Hepatocyte (in vitro differentiated cells): ENCODE measurements at regions not wholly inside any gene's neighbourhood (a gene's known extent, or its start where the extent isn't known, plus 50 kb on each side); places are given as distances from the start of the nearest gene placed in this dataset.

Source experiments
- DNase-seq: peaks from one replicate; pipeline ENCODE4 v3.0.0-alpha.2; 2016; ENCODE audit warnings: low spot score
- H2AFZ ChIP-seq: fragments of 200-600 bp; sonication (generic); 2 replicates; pipeline ENCODE4 v1.6.0; 2016; ENCODE audit warnings: antibody characterized with exemption, mild to moderate bottlenecking
- H3K27ac ChIP-seq: fragments of 200-600 bp; sonication (generic); 2 replicates; pipeline ENCODE4 v1.5.1; 2016; ENCODE audit warnings: mild to moderate bottlenecking
- H3K27me3 ChIP-seq: fragments of 200-600 bp; sonication (generic); 2 replicates; pipeline ENCODE4 v1.6.1; 2016
- H3K36me3 ChIP-seq: fragments of 200-600 bp; sonication (generic); replicated peaks from 2 replicates; pipeline ENCODE4 v1.5.1; 2016; ENCODE audit warnings: low read depth; ENCODE audit not compliant: insufficient read depth
- H3K4me1 ChIP-seq: fragments of 200-600 bp; sonication (generic); 2 replicates; pipeline ENCODE4 v1.5.1; 2016; ENCODE audit warnings: mild to moderate bottlenecking, moderate library complexity; ENCODE audit not compliant: insufficient read depth
- H3K4me2 ChIP-seq: fragments of 200-600 bp; sonication (generic); 2 replicates; pipeline ENCODE4 v1.6.0; 2016
- H3K4me3 ChIP-seq: fragments of 200-600 bp; sonication (generic); 2 replicates; pipeline ENCODE4 v1.5.1; 2016; ENCODE audit warnings: mild to moderate bottlenecking
- H3K79me2 ChIP-seq: fragments of 200-600 bp; sonication (generic); 2 replicates; pipeline ENCODE4 v1.6.0; 2017; ENCODE audit warnings: mild to moderate bottlenecking
- H3K9me2 ChIP-seq: fragments of 200-600 bp; sonication (generic); replicated peaks from 2 replicates; pipeline ENCODE4 v1.6.0; 2017; ENCODE audit warnings: mild to moderate bottlenecking; ENCODE audit not compliant: insufficient read depth
- H3K9me3 ChIP-seq: fragments of 200-600 bp; sonication (generic); 2 replicates; pipeline ENCODE4 v1.5.1; 2016; ENCODE audit warnings: low read depth, mild to moderate bottlenecking
- H4K20me1 ChIP-seq: fragments of 200-600 bp; sonication (generic); 2 replicates; pipeline ENCODE4 v1.6.0; 2016; ENCODE audit warnings: mild to moderate bottlenecking; ENCODE audit not compliant: insufficient read depth, poor library complexity, severe bottlenecking
- CTCF ChIP-seq: fragments of 200-600 bp; sonication (generic); IDR thresholded peaks from 2 replicates; pipeline ENCODE4 v1.5.1; 2016; ENCODE audit warnings: antibody characterized with exemption, mild to moderate bottlenecking; ENCODE audit not compliant: poor library complexity
- EZH2 ChIP-seq: fragments of 200-600 bp; sonication (generic); IDR thresholded peaks from 2 replicates; pipeline ENCODE4 v1.6.1; 2016; ENCODE audit warnings: antibody characterized with exemption, mild to moderate bottlenecking, borderline replicate concordance
- EZH2phosphoT487 ChIP-seq: fragments of 200-600 bp; sonication (generic); IDR thresholded peaks from one replicate; pipeline ENCODE4 v1.6.1; 2018; ENCODE audit warnings: antibody characterized with exemption, mild to moderate bottlenecking, low read depth, moderate library complexity; ENCODE audit not compliant: unreplicated experiment, severe bottlenecking
- WGBS: methylation state at CpG from one replicate; pipeline ENCODE4 v1.1.6; 2016; ENCODE audit warnings: low lambda C conversion rate; ENCODE audit errors: missing lambda C conversion rate; 5-methylcytosine and 5-hydroxymethylcytosine counted together

DNA sequence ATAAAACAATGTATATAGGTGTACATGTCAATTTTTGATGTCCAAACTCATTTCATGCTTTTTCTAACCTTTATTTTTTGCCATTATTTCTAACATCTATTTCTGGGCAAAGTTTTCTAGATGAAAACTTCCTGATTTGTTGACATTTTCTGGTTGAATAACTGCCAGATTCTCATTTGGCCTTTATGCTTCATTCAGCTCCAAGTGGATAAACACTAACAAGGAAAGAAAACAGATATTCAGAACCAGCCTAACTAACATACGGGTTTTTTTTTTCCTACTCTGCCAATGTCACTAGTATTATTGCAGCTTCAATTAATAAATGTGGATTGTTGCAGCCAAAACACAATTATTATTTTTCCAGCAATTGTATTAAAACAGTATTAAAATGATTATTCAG is 50.9 kb upstream of the RAP1GDS1 start:
- Histone ChIP-seq H3K36me3 (no peaks in the 10 kb centered on the region), H2AFZ (no peak overlapping the region), H3K79me2 (no peaks in the 10 kb centered on the region), H3K4me1 (no peaks in the 10 kb centered on the region), H3K4me3 (no peak overlapping the region), H3K9me3 (no peaks in the 10 kb centered on the region), H3K27ac (no peak overlapping the region), H3K27me3 (no peaks in the 10 kb centered on the region), H3K4me2 (no peak overlapping the region), H3K9me2 (no peaks in the 10 kb centered on the region), H4K20me1 (no peaks in the 10 kb centered on the region)
- WGBS = 77% methylated on average over 1 of the region's 1 CpG
- TF ChIP-seq EZH2 = no peak
- TF ChIP-seq CTCF = no peak
- TF ChIP-seq EZH2phosphoT487 = no peak
- DNase-seq = no peak

GRCh38 chr4:98209111-98209510 is 52.1 kb upstream of the RAP1GDS1 start:
- Histone ChIP-seq H3K4me1 (no peaks in the 10 kb centered on the region), H3K79me2 (no peaks in the 10 kb centered on the region), H3K9me2 (no peaks in the 10 kb centered on the region), H4K20me1 (no peaks in the 10 kb centered on the region), H3K27me3 (no peaks in the 10 kb centered on the region), H2AFZ (no peak overlapping the region), H3K4me3 (no peak overlapping the region), H3K9me3 (no peaks in the 10 kb centered on the region), H3K27ac (no peak overlapping the region), H3K36me3 (no peaks in the 10 kb centered on the region), H3K4me2 (no peak overlapping the region)
- WGBS = 91% methylated on average over 1 of the region's 1 CpG
- TF ChIP-seq EZH2phosphoT487 (no peak), EZH2 (no peak), CTCF (no peak)
- no peak for DNase-seq

DNA sequence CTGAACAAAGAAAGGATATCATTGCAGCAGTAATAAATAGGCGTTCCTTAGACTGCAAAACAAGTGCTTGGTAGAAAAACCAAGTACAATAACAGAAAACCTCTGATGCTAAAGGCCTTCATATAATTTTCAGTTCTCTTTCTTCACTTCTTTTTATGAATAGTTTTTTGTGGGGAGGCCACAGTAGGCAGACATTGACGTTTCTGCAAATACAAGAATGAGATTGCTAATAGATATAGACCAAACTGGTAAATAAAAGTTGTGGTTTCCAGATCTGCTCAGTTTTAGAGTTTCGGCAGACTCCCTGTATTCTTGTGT is 57.0 kb upstream of the RAP1GDS1 start:
- no peak for TF ChIP-seq CTCF
- TF ChIP-seq EZH2 = no peak
- TF ChIP-seq EZH2phosphoT487 = no peak
- H3K9me2 ChIP-seq = no peaks in the 10 kb centered on the region
- no peaks in the 10 kb centered on the region for H3K36me3 ChIP-seq
- WGBS = 86% methylated on average over 3 of the region's 3 CpGs
- H3K9me3 ChIP-seq = no peaks in the 10 kb centered on the region
- H3K79me2 ChIP-seq = no peaks in the 10 kb centered on the region
- H2AFZ ChIP-seq = no peak overlapping the region
- no peak overlapping the region for H3K4me2 ChIP-seq
- no peaks in the 10 kb centered on the region for H3K4me1 ChIP-seq
- H3K4me3 ChIP-seq = no peak overlapping the region
- no peak overlapping the region for H3K27ac ChIP-seq
- no peak for DNase-seq
- no peaks in the 10 kb centered on the region for H4K20me1 ChIP-seq
- H3K27me3 ChIP-seq = no peaks in the 10 kb centered on the region
